HG03558 (cell line): ENCODE measurements at regions not wholly inside any gene's neighbourhood (a gene's known extent, or its start where the extent isn't known, plus 50 kb on each side); places are given as distances from the start of the nearest gene placed in this dataset.

Experiments used
- ATAC-seq: cut with Tn5 transposase; IDR thresholded peaks from one replicate; pipeline ENCODE4 v1.9.1; 2021; ENCODE audit warnings: moderate number of reproducible peaks; ENCODE audit not compliant: unreplicated experiment; ENCODE audit errors: extremely low read depth

GRCh38 chr1:58390091-58390490, 156.4 kb downstream of the OMA1 start:
- no peak for ATAC-seq

GRCh38 chr1:58380345-58380744, 166.2 kb downstream of the OMA1 start:
- ATAC-seq: no peak

- no peak for ATAC-seq
These were observed 179.3 kb downstream of the OMA1 start for GRCh38 chr1:58367217-58367616.

GRCh38 chr1:58365328-58365727, 181.2 kb downstream of the OMA1 start:
- no peak for ATAC-seq

- no peak for ATAC-seq
These were observed 182.9 kb downstream of the OMA1 start for GRCh38 chr1:58363585-58363984.

GRCh38 chr1:58361134-58361533, 185.4 kb downstream of the OMA1 start:
- ATAC-seq: no peak

- ATAC-seq: no peak
These were observed 188.2 kb downstream of the OMA1 start for GRCh38 chr1:58358346-58358745.

GRCh38 chr1:58356402-58356801, 190.1 kb downstream of the OMA1 start:
- ATAC-seq: no peak

GRCh38 chr1:58353168-58353567, 193.4 kb downstream of the OMA1 start:
- no peak for ATAC-seq

- ATAC-seq: no peak
These were observed 193.9 kb downstream of the OMA1 start for GRCh38 chr1:58352476-58353092.

GRCh38 chr1:58346036-58346355, 200.5 kb downstream of the OMA1 start:
- no peak for ATAC-seq

- no peak for ATAC-seq
These were observed 201.1 kb downstream of the OMA1 start for GRCh38 chr1:58345215-58346035.

GRCh38 chr1:58340185-58340584, 206.3 kb downstream of the OMA1 start:
- ATAC-seq: no peak

GRCh38 chr1:58338081-58338480, 208.4 kb downstream of the OMA1 start:
- ATAC-seq: no peak

- ATAC-seq: no peak
These were observed 213.0 kb downstream of the OMA1 start for GRCh38 chr1:58333511-58333910.

GRCh38 chr1:58331156-58331555, 215.4 kb downstream of the OMA1 start:
- ATAC-seq: no peak

GRCh38 chr1:58325866-58326265, 220.7 kb downstream of the OMA1 start:
- ATAC-seq: no peak

- ATAC-seq: no peak
These were observed 222.0 kb downstream of the OMA1 start for GRCh38 chr1:58324558-58324957.

- no peak for ATAC-seq
These were observed 228.1 kb downstream of the OMA1 start for GRCh38 chr1:58318157-58319005.

- no peak for ATAC-seq
These were observed 228.8 kb downstream of the OMA1 start for GRCh38 chr1:58317694-58318093.

- no peak for ATAC-seq
These were observed 229.4 kb downstream of the OMA1 start for GRCh38 chr1:58317086-58317485.
